ENCODE measurements at regions not wholly inside any gene's neighbourhood (a gene's known extent, or its start where the extent isn't known, plus 50 kb on each side); places are given as distances from the start of the nearest gene placed in this dataset.

DNA sequence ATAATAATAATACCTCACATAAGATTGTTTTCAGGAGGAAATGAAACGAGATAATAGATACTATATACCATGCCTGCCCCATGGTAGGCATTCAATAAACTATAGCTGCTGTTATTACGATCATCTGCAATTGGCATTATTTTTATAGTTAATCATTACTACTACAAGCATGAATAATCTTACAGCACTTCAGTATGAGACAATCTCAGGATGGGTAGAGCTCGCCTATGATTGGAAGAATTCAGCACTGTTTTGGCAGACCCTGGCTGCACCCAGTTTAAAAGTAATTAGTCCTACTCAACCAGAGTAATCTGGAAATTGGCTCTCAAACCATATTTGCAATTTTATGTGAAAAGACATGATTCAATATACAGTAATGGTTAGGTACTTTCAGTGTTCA is 105.0 kb upstream of the DPYD start:
- TF ChIP-seq, protein P1, sequence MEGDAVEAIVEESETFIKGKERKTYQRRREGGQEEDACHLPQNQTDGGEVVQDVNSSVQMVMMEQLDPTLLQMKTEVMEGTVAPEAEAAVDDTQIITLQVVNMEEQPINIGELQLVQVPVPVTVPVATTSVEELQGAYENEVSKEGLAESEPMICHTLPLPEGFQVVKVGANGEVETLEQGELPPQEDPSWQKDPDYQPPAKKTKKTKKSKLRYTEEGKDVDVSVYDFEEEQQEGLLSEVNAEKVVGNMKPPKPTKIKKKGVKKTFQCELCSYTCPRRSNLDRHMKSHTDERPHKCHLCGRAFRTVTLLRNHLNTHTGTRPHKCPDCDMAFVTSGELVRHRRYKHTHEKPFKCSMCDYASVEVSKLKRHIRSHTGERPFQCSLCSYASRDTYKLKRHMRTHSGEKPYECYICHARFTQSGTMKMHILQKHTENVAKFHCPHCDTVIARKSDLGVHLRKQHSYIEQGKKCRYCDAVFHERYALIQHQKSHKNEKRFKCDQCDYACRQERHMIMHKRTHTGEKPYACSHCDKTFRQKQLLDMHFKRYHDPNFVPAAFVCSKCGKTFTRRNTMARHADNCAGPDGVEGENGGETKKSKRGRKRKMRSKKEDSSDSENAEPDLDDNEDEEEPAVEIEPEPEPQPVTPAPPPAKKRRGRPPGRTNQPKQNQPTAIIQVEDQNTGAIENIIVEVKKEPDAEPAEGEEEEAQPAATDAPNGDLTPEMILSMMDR (conservative IDR thresholded peaks at IDR 0.05; ENCODE audit: low read depth, low read length), result no peak
- TF ChIP-seq EZH2phosphoT487 (IDR thresholded peaks at IDR 0.05; ENCODE audit: borderline replicate concordance, low read length), result no peak
